NOMO-1 treated with dmso at 0.1 percent for 144 hours (cell line): ENCODE measurements at regions not wholly inside any gene's neighbourhood (a gene's known extent, or its start where the extent isn't known, plus 50 kb on each side); places are given as distances from the start of the nearest gene placed in this dataset.
"Not testable (repeated sequence)": the region's sequence is repeated elsewhere in the genome, so short reads cannot be mapped to it uniquely, and the experiment has no call there.

Experiments
- DNase-seq: peaks from one replicate; lab custom pipeline; 2025; ENCODE audit not compliant: unreplicated experiment; lab: John Stamatoyannopoulos, UW

DNA sequence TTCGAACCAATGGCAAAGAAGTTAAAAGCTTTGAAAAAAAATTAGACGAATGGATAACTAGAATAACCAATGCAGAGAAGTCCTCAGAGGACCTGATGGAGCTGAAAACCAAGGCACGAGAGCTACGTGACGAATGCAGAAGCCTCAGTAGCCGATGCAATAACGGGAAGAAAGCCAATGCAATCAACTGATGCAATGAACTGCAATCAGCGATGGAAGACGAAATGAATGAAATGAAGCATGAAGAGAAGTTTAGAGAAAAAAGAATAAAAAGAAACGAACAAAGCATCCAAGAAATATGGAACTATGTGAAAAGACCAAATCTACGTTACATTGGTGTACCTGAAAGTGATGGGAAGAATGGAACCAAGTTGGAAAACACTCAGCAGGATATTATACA lies 52.6 kb upstream of the MRPS30 start:
- DNase-seq: not testable (repeated sequence)

DNA sequence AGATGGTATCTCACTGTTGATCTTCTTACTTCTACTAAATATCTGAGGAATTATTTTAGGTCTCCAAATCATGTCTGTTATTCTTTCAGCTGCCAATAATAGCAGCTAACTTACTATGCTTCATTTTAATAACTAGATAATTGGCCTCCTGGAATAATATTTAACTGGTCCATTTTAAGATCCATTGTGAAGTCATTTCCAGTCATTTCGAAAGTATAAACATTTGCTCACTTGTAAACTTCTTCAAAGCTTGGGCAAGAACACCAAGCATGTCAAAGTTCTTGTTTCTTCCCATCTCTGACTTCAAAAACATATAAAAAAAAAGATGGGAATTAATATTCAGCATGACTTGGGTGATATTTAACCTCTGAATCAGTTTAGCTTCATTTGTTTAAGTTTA lies 61.4 kb upstream of the MRPS30 start:
- DNase-seq: no peak

DNA sequence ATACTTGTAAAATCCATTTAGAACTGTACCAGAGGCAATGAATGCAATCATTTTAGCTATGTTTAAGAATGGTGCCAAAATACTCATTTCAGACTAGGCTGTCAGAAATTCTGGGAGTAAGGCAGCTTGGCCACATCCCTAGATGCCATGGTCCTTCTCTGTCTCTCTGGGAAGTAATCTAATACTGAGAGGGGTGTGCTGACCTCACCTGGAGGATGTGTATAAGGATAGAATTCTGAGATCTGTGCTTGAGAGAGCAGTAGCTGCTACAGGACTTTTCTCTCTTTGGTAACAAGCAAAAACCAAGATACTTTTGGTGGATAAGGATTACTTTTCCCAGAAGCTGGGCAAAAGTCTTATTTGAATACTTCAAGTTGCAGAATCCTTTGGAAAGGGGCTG lies 68.1 kb upstream of the MRPS30 start:
- DNase-seq: no peak

DNA sequence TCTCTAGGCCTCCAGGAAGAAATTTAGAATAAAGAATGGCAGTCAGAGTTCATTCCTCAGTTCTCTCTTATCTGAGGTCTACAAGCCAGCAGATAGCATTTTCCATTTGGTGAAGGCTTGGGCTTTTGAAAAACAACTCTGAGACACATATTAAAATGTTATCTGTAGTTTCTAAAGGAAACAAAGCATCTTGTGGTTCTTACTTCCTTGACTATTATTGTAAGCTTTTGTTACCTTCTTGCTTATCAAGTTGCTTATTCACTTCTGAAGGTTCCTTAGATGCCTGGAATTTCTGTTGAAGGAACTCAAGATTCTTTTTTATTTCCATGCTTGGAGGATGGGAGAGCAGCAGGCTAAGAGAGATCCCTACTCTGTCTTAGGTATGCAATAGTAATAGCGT lies 79.2 kb upstream of the MRPS30 start:
- DNase-seq: no peak

DNA sequence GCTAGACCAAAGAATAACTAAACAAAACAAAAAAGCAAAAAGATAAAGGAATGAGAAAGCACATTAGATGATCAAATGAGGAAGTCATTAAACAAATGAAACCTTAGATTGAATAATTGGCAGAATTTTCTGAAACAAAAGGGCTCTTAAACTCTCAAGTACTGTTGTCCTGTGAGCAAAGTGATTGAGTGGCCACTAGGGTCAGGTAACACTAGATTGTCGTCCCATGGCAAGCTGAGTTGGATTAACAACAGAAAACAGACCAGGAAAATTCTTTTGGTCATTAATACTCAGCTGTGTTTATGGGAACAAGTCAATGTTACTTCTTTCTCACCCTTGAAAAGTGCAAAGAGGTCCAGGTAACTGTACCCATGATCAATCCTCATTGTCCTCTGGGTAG lies 81.6 kb upstream of the MRPS30 start:
- DNase-seq: no peak

DNA sequence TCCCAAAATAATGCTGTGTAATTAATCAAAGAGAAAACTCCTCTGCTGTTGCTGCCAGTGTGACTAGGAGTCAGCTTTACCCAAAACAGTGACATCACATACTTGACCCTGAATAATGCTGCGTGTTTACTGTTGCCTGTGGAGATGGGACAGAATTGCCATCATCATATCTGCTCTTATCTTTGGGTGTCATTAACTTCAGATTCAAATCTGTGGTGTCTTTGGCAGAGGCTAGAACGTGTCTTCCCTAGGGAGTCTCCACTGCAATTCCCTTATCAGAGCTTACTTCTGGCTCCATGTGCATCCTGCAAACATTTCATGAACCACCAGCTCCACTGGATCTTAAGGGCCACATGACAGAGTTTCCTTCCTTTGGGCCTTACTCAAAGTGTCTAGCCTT lies 88.9 kb upstream of the MRPS30 start:
- DNase-seq: no peak

DNA sequence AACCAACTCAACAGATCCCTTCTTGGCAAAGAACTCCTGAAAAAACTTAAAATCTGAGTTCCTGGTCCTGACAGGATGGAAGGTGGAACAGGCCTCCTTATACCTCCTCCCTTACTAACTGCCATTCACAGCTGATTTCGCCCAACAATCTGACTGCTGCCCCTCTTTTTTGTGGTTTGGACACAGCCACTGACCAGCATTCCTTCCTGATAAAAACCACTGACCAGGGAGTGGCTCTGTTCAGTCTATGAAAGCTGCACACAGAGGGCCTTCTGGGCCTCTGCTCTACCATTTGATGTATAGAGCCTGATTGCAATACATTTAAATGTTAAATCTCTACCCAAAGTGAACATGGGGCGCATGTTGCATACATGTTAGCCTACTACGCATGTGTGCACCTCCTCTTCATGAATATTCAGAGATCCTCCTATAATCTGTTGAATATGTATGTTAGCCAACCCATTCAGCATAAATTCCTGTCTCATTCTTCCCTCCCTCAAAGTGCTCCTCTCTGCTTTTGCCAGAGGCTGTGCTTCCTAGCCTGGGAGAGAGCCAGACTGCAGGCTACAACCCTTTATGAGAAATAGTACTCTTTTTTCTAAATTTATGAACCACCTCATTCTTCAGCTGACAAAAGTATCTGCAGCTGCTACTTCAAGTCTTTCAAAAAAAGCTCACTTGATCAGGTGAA lies 93.7 kb upstream of the MRPS30 start:
- DNase-seq: no peak

DNA sequence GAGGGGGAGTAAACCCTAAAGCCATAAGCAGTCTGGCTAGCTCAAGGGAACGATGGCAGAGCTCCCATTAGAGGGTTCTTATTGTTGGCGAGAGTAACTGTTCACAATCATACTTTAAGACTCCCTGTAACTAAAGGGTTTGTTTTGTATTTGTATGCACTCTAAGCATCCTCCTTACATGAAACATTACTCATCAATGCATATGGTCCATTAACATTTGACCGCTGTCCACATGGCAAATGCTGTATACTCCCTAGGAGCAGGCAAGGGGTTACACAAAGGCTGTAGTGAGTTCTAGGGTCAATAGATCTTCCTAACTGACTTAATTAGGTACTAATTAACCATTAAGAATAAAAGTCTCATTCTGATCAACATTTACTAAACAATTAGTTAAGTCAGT lies 95.3 kb upstream of the MRPS30 start:
- no peak for DNase-seq

DNA sequence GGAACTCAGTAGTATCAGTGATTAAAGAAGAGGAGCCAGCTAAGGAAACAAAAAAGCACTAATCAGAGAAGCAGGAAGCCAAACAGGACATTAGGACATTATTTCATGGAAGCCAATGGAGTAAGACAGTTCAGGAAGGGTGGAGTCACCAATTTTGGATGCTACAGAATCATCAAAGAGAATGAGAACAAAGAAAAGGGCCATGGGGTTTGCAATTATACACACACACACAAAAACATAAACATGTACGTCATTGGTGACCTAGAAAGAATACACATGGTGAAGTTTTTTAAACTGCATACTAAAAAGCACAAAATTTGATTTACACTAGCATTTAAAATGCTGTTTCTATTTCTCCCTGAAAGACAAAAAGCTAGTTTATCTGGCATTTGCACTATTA lies 96.8 kb upstream of the MRPS30 start:
- DNase-seq: no peak

DNA sequence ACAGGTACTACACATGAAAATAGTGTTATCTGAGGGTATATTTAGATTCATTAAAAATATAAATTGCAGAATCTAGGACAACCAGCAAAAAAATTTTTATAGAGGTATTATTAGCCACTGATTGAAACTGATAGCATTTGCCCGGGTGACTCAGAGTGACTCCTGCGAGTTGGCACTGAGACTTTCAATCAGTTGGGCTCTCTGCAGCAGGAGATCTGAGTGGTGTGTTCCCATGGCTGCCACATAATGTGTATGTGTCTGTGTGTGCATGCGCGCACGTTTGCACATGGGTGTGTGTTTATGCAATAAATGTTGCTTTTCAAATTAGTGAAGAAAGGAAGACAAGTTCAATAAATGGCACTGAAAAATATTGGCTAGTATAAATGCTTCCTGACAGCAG lies 100.1 kb upstream of the MRPS30 start:
- DNase-seq: no peak

DNA sequence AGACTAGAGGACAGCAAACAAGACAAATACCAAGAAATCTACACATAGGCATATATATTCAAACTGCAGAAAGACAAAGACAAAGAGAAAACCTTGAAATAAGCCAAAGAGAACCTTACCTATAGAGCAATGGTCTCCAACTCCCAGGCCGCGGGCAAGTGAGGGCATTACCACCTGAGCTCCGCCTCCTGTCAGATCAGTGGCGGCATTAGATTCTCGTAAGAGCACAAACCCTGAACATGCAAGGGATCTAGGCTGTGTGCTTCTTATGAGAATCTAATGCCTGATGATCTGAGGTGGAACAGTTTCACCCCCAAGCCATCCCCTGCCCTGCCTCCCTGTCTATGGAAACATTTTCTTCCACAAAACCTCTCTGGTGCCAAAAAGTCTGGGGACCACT lies 101.0 kb upstream of the MRPS30 start:
- DNase-seq: no peak

DNA sequence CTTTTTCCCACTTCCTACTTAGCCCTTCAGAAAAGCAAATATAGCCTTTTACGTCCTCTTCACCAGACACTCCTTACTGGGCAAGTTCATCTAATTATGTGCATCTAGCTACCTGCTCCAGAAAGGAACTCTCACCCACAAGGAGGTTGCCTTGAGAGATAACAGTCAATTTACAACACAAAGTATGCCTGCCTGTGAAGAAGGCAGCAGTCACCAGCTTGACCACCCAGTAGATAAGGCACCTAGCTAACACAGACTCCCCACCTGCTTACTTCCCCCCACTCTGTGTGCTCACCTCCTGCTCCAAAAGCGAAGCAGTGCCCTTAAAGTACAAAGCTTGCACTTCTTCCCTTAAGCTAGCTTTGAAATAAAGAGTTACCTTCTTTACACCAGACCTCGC lies 111.7 kb upstream of the MRPS30 start:
- no peak for DNase-seq

DNA sequence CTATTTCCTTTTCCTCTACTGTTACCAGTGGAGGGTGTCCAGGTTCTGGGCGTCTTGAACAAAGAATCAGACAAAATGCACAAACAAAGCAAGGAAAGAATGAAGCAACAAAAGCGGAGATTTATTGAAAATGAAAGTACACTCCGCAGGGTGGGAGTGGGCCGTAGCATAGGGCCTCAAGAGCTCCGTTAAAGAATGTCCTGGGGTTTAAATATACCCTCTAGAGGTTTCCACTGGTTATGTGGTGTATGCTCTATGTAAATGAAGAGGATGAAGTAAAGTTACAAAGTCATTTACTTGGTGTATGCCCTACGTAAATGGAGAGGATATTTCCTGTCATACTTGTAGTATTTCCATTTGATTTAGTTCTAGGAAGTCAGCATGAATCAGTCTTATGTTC lies 113.5 kb upstream of the MRPS30 start:
- no peak for DNase-seq

DNA sequence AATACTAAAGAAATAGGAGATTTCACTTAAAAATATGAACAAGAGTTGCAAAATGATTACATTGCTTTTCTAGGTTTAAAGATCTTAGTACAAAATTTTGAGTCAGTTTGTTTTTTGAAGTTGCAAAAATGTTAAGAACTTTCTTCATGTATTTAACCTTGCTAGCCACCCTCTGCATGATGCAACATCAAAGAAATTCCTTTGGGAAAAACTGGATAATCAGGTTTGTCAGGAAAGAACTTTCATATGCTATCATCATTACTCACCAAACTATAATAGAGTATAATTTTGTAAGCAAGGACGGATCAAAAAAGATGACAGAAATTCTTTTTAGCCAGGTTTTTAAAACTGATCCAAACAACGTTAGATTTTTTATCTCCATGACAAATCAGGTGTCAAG lies 116.9 kb upstream of the MRPS30 start:
- DNase-seq: no peak

DNA sequence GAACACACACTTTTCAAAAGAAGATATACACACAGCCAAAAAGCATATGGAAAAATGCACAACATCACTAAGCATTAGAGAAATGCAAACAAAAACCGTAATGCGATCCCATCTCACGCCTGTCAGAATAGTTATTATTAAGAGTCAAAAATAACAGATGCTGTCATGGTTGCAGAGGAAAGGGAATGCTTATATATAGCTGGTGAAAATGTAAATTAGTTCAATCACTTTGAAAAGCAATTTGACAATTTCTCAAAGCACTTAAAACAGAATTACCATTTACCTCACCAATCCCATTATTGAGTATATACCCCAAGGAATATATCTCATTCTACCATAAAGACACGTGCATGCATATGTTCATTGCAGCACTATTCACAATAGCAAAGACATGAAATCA lies 126.8 kb upstream of the MRPS30 start:
- DNase-seq: no peak

DNA sequence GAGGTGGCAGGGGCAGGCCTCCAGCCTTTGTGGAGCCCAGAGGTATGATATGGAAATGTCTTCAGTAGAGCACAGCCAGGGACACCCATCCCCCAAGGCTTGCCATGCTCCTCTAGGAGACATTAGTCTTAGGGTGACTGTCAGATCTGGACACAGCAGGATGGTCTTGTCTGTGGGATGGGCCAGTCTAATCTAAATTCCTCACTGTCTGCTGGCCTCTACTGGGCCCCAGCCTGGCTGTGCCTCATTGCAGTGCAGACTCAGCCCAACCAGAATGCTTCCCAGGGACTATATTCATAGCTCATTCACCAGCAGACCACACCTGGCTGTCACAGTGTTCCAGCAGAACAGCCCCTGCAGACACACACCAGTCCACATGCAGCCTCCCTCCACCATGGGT lies 129.5 kb upstream of the MRPS30 start:
- DNase-seq: no peak

DNA sequence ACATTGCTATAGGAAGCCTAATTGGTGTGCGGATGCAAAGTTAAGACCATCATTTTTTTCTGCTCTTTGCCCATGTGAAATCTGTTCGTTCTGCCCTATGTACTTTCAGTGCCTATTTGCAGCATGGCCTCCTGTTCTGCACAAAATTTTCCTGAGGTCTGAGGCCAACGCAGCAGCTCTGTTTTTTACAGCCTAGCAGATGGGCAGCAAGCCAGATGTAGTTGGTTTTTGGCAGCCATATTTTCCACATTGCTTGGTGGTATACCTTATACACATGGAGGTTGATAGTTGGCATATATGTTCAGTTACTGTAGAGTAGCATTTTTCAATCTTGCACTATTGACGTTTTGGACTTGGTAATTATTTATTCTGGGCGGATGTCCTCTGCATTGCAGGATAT lies 133.5 kb upstream of the MRPS30 start:
- no peak for DNase-seq

DNA sequence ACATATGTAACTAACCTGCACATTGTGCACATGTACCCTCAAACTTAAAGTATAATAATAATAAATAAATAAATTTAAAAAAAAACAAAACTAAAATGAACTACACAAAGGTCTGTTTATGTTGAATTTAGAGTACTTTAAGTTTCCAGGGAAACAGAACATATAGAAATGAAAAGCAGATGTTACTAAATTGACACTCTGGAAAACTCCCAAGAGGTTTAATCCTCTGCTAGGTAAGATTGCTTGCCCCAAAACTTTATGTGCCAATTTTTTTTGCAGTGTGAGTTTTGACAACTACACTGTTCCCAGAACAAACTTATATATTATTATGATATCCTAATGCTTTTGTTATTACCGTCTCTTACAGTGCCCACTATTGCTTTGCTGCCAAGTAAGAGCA lies 134.3 kb upstream of the MRPS30 start:
- DNase-seq: no peak

DNA sequence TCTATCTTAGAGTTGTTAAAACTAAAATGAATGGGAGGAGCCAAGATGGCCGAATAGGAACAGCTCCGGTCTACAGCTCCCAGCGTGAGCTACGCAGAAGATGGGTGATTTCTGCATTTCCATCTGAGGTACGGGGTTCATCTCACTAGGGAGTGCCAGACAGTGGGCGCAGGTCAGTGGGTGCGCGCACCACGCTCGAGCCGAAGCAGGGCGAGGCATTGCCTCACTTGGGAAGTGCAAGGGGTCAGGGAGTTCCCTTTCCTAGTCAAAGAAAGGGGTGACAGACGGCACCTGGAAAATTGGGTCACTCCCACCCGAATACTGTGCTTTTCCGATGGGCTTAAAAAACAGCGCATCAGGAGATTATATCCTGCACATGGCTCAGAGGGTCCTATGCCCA lies 140.3 kb upstream of the MRPS30 start:
- not testable (repeated sequence) for DNase-seq

DNA sequence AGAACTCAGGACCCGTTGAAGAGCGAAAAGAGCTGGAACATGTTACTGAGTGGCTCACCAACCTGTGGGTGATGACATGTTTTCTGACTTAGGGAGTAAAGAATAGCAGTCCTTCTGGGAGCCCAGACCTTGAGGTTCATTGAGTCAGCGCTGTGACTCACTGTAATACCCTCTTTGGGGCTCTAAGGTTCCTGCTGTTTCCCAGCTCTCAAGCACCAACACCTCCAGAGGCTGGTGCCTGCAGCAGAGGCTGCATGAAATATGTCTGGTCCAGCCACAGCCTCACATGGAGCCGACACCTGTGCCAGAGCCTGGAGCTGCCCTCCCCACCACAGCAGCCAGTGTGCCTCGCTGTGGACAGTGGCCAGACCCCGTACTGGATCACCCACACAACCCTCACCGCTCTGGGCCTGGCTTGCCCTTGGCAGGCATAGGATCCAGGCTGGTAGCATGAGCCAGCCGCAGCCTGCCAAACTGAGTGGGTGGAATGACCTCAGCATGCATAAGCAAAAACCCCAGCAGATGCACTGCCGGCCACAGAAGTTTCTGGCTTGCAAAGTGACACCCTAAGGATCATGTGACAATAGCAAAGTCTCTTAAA lies 143.5 kb upstream of the MRPS30 start:
- DNase-seq: no peak

DNA sequence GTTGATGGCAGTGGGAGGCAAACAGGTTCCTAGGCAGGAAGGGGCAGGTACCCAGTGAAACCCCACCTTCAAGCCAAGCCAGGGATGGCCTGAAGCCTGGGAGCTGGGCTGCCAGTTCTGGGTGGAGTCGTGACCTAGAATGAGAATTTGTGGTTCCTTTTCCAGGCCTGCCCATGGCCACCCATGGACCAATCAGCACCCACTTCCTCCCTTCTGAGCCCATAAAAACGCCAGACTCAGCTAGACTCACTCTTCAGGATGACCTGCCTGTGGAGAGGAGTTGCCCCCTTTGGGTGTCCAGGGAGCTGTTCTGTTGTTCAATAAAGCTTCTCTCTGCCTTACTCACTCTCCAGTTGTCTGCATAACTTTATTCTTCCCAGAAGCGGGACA lies 144.0 kb upstream of the MRPS30 start:
- no peak for DNase-seq

DNA sequence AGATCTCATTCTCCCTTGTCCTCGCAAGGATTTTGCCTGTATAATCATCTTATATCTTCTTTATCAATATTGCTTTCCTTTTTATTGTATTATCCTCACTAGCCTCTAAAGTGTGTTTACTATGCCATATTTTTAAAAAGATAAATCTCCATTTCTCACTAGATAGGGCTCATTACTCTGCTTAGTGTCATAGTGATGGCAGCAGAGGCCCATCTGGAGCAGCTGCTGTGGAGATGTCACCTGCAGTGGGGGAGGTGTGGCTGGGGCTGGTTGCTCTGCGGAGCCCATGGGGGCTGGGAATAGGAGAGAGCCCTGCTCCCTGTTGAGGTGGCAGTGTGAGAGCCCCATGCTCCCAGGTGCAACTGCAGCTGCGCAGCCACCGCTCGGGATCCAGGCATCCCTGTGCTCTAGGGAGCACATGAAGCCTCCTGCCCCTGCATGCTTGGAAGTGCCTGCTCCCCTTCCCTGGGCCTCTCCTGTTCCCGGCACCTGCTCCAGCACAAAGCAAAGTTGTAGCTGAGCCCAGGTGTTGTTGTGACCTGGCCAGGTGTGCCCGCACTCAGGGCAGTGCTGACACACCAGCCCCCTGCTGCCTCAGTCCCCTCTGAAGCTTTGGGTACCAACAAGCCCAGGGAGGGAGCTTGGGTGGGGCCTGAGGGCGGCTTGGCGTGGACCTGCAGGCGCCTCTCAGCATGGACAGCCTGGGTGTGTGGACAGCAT lies 144.6 kb upstream of the MRPS30 start:
- DNase-seq: no peak

DNA sequence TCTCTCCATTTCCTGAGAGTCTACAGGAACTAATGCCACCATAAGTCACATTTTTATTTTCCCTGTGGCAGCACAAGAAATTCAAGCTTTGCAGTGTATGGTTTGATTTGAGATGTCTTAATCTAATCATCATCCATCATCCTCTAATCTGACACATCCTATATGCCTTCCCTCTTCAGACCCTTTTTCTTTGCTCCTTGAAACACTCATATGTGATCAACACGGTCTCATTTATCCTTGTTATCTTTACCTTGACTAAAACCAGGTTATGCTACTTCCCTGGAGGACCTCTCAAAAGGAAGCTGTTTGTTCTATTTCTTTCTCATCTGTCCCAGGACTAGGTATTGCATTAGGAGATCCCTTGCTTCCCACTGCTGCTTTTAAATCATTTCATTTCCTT lies 146.9 kb upstream of the MRPS30 start:
- no peak for DNase-seq
